CD4-positive, alpha-beta T cell treated with Interleukin-12 subunit alpha and Interleukin-12 subunit beta, for 1 hour (primary cell): ENCODE measurements at regions not wholly inside any gene's neighbourhood (a gene's known extent, or its start where the extent isn't known, plus 50 kb on each side); places are given as distances from the start of the nearest gene placed in this dataset.
"Not testable (repeated sequence)": the region's sequence is repeated elsewhere in the genome, so short reads cannot be mapped to it uniquely, and the experiment has no call there.

Experiments
- DNase-seq: peaks from one replicate; pipeline ENCODE4 v3.0.0-alpha.2; 2020

DNA sequence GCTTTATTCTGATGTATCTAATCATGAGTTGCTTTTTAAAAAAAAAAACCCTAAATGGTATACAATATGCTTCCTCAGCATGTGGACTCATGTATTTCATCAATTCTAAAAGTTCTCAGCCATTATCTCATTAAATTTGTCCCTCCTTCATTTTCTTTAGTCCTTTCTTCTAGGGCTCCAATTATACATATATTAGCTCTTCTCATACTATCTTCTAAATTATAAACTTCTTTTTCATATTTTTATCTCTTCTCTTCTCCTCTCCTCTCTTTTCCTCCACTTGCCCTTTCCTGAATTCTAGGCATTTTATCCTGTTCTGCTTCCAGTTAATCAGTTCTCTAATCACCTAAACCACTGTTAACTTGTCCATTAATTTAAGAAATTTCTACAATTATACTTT is 55.0 kb upstream of the IL33 start:
- DNase-seq = no peak

DNA sequence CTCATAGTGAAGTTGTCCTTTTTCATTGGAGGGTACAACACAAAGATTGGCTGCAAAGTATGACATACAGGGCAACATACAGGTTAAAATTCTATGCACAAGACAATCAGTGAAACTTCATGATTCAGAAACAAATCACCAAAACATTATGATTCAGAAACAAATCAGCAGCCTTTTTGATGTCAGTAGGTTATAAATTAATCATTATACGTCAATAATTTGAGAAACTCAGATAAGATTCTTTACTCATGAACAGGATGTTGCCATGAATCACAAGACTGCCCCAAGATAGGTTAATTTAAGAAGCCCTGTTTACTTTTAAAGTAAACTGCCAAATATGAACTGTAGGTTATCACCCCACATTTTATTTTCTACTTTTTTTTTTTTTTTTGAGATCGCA is 62.2 kb upstream of the IL33 start:
- DNase-seq = no peak

DNA sequence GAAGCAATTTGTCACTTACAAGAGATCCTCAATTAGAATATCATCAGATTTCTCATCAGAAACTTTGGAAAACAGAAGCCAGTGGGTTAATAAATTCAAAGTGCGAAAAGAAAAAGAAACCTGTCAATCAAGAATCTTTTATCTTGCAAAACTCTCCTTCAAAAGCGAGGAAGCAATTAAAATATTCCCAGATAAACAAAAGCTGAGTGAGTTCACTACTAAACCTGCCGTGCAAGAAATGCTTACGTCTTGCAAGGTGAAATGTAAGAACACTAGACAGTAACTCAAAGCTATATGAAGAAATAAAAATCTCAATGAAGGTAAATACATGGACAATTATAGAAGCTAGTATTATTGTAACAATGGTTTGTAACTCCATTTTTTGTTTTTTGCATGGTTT is 62.8 kb upstream of the IL33 start:
- DNase-seq = no peak

DNA sequence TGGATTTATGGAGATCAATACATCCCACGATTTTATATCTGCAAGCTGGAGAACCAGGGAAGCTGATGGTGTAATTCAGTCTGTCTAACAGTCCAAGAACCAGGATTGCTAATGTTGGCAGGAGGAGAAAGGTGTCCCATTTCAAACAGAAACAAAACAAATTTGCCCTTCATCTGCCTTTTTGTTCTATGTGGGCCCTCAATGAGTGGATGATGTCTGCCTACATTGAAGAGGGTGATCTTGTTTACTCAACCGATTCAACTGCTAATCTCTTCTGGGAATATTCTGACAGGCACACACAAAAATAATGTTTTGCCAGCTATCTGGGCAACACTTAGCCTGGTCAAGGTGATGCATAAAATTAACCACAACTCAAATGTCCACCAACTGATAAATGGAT is 65.1 kb upstream of the IL33 start:
- DNase-seq = no peak

DNA sequence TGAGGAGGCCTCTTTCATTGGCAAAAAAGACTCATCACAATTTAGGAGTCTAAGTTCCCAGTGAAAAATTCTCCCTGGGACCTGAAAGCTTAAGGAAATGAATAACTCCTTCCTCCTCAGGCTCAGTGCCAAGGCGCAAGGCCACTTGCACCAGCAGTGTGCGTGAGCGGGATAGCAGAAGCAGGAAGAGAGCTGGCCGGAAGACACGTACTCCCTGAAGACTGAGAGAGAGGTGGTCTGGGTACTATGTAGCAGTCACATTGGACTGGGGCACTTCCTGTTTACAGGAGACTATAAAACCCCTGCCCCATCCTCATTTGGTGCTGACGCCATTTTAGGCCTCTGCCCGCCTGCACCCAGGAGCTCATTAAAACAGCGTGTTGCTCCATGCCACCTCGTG is 66.3 kb upstream of the IL33 start:
- DNase-seq = no peak

DNA sequence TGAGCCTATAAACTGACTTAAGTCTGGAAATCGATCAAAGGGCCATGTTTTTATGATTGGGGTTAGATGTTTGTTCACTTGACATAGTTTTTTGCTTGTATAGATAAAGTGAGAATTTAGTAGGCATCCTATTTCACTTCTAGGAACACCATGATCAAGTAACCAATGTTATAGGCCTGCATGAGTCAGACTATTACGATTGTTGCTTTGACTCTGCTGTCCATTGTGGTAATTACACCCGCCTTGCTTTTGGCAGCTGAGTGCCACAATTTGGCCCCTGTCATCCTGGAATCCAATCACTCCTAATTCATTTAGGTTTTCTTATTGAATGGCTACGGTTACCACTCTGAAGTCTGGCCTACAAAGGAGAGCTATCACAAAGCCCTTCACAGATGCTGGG is 67.8 kb upstream of the IL33 start:
- DNase-seq = no peak

DNA sequence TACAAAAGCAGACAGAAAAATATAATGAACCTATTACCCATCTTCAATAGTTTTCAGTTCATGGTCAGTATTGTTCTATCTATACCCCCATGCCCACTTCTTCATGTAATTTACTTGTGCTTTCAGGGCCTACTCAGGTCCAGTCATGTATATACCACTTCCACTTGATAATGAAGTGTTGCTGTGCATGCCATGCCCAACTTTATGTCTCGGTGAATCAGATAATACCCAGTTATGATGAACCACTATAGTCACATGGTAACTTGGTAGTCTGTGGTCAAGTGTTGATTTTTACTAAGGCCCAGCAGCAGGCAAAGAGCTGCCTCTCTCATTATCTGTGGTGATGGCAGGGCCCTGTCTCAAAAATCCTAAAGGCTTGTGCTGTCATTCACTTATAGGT is 70.7 kb upstream of the IL33 start:
- no peak for DNase-seq

DNA sequence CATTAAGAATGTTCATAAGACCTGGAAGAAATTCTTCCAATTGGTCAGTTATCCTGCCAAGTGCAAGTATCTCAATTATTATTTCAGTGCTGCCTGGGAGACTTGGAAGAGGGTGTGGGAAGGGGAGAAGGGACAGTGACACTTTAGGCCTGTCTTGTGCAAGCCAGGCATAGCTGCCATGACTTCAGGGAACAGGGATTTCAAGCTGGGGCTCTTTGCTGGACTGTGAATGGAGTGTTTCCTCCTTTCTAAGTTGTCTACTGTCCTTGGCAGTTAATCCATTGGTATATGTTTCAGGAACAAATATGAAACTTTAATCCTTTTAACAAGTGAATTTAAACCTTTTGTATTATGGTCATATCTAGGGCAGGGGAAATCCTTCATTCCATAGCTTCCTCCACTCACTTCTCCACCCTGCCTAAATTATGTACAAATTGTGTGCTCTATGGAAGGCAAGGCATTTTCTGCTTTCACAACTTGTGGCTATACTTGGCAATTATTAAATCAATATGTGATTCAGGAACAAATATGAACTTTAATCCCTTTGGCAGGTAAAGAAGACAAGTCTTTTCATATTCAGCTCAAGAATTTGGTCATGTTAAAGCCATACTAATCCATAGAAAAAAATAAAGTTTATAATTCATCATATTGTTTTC is 72.7 kb upstream of the IL33 start:
- DNase-seq = no peak

DNA sequence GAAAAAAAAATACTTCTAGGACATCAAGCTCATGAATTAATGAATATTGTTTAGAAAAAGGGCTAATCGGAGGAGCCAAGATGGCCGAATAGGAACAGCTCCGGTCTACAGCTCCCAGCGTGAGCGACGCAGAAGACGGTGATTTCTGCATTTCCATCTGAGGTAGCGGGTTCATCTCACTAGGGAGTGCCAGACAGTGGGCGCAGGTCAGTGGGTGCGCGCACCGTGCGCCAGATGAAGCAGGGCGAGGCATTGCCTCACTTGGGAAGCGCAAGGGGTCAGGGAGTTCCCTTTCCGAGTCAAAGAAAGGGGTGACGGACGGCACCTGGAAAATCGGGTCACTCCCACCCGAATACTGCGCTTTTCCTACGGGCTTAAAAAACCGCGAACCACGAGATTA is 79.8 kb upstream of the IL33 start:
- DNase-seq = not testable (repeated sequence)

DNA sequence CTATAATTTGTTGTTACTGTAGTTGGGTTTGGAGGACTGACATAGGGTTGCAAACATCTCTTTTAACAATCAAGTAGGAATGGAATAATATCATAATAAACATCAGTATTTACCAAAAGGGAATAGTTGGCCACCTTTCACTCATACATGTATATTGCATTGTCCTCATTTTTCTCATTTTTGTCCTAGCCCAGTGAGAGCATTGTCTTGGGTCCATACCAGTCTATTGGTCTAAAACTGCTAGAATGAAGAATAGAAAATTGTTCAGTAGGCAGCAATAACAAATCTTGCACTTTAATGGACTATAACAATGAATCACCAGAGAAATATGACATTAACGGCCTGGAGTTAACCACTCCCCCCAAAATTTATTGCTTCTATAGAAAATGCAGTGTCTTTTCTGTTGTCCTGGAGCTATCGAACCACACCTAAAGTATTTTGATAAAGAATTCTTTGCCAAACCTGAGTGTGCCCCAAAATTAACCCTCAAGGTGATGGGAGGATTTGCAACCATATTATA is 80.9 kb upstream of the IL33 start:
- DNase-seq = no peak

DNA sequence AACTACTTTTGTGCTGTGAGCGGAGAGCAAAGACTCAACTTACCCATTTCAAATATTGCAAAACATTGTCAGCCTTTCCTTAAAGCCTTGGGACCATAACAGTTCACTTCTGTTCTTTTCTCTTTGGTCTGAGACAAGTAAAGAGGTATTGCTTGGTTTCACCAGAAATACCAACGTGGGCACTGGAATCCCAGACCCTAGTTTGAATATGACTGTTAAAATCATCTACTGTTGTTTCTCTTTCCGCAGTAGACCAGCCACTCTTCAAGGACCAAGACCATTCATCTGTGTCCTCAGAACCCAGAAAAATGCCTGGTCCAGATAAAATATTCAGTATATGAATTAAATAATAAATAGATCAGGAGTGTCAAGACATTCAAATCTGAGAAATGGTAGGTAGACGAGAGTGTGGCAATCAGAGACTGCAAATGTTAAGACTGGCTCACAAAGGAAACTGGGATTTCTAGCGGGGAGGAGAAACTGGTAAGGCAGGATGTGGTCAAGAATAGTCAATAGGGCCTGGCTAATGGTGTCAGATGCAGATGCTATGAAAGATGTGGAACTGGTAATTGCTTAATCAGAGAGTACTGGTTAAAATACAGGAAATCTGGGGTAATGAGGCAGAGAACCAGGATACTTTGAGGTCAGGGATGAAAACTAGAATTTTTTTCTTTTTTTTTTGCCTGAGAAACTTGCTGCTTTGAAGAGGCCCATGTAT is 82.1 kb upstream of the IL33 start:
- DNase-seq = no peak

DNA sequence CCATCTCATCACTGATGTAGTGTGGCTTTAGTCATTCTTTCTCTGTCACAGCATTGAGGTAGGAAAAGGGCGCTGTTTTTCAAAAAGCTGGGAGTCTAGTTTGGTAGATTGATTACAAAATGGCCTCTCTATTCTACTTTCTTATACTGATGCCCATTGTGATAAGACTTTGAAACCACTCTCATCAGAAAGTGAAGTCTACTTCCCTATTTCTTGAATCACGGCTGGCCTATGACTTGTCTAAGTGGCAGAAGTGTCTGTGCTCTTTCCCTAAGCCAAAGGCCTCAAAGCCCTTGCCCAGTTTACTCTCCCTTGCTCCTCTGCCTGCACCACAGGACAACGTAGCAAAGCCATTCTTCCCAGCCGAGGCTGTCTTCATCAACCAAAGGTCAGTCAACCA is 83.0 kb upstream of the IL33 start:
- no peak for DNase-seq

DNA sequence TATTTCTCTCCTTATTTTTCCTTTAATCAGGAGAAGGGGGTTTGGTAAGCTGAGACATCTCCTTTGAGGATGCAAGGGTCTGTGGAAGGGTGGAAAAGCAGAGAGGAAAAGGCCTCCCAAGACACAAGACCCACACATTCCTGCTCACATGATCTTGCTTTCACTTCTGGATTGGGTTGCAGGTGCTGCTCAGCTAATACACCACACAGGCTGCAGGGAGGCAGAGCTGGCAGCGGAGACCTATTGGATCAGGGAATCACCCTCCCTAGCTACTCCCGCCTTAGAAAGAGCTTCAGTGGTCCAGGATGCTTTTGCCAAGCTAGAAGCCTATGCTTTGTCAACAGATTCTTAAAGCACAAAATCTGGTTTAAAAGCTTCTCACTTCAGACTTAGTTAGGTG is 87.6 kb upstream of the IL33 start:
- no peak for DNase-seq

DNA sequence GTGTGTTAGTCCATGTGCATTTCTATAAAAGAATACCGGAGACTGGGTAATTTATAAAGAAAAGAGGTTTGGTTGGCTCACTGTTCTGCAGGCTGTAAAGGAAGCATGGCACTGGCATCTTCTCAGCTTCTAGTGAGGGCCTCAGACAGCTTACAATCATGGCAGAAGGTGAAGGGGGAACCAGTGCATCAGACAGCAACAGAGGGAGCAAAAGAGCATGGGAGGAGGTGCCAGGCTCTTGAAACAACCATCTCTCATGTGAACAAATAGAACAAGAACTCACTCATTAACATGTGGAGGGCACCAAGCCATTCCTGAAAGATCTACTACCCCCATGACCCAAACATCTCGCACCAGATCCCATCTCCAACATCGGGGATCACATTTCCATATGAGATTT is 89.2 kb upstream of the IL33 start:
- no peak for DNase-seq

DNA sequence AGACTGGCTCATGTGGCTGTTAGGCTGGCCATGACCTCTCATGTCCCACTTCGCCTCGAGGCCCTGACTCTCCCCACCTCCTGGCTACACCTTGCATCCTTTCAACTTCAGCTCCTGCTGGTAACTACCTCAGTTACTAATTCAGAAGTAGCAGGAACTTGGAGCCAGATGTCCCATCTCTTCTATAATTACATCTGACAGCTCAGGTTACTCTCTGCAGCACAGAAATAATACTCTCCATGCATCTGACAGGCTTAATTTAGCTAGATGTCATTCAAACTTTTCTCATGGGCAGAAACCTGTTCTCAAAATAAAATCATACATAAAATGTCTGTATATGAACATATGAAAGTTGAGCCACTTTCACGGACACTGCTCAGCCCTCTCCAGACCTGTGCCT is 92.2 kb upstream of the IL33 start:
- no peak for DNase-seq

DNA sequence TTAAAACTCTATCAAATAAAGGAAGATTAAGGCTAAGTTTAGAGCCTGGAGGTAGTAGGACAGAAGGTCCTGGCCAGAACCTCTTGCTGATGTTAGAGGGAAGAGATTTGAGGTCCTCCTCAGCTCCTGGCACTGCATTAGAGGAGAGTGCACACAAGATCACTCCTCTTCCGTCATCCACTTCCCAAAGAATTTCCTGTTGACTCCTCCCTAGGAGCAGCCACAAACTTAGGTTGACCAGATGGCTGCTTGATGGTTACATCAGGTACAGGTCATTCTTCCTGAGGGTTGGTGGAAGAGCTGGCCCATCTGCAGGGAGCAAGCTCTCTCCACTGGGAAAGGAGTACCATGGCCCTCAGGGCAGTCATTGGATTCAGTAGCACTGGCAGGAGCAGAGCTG is 93.9 kb upstream of the IL33 start:
- no peak for DNase-seq

DNA sequence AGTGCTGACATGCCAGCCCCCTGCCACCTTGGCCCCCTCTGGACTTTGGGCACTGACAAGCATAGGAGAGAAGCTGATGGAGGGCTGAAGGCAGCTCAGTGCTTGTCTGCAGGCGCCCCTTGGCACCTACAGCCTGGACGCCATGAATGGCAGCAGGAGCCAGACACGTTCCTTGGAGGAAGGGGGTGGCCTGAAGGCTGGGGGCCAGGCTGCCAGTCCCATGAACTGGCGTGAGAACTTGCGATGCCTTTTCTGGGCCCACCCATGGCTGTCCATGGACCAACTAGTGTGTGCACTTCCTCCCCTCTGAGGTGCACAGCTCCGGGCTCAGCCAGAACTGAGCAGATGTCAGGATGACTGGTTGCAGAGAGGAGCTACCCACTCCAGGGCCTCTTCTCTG is 99.0 kb upstream of the RANBP6 start:
- DNase-seq = no peak

DNA sequence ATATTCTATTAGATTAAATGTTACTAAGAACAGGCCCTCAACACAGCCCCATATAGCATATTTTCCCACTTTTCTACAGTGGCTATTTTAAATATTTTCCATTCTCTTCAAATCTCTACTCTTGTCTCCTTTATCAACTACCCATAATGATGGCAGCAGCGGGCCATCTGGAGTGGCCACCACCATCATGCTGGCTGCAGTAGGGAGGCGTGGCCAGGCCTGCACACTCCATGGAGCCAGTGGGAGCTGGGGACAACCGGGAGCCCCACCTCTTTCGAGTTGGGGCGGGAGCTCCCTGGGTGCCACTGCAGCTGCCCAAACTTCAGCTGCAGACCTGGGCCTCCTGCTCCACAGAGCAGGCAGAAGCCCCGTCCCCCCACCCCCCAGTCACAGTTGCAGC is 98.4 kb upstream of the RANBP6 start:
- no peak for DNase-seq

DNA sequence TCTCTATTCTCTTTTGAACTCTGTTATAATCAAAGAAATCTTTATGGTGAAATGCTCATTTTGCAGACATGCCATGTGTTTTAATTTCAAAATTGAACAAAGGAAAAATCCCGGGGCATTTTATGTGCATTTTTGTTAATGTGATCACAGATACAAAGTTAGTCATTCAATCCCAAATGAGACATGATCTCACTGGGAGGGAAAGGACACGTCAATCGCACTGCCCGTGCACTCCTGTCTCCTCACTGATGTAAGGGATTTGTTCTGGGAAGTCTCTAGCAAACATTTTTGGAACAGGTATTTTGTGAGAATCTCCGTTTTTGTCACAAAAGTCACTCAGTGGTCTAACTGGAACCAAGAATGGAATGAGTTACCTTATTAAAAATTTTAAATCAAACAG is 97.9 kb upstream of the RANBP6 start:
- no peak for DNase-seq

DNA sequence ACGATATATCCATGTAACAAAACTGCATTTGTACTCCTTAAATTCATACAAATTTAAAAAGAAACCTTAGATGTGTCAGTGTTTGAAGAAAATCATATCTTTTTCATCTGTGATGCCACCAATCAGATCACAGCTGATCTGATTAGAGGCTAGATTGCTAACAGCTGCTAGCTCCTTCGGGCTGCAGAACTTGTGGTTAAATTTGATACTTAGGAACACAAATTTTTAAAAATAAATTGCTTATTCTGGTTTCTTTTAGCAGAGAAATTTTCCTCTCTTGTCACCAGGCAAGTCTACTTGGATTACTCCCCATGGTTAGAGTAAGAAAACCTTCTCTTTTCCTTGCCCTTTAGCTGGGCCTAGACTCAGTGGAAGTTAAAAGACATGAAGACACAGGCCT is 94.6 kb upstream of the RANBP6 start:
- no peak for DNase-seq

DNA sequence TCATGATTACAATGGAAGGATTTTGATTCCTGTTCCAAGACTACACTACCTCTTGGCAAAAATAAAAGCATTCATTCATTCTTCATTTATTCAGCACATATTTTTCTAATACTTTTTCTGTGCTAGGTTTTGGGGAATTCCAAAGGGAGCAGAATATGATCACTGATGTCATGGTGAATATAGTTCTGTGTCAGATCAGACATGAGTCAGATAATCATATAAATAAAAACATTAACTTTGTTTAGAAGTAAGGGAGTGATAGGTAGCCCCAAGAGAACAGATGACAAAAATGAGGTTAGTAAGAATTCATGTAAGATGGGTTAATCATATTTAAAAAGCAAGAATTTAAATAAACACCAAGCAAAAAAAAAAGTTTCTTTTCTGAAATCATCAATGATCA is 94.1 kb upstream of the RANBP6 start:
- DNase-seq = no peak

DNA sequence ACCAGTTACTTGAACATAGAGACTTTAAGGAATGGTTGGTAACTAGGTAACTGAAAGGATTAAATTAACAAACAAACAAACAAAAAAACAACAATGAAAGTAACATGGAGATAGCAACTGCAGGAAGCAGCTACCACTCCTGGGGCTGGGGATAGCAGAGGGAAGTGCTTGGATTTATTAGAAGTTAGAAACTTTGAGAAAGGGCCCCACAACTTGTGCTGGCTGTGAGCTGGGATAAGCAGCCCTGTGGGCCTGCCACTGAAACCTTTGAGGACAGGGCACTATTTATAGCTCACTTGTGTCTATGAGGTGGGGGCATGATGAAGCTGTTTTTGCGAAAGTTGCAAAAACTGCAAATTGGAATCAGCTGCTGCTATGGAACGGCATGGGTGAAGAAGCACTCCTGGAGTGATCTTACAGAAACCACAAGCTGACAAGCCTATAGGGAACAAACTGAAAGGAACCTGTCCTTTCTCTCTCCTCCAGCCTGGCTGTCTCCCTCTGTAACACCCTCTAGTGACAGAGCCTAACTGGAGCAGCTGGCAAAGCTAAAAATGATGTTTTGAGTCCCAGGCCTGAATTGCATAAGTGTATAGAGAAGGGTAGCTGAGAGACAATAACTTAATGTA is 91.4 kb upstream of the RANBP6 start:
- DNase-seq = no peak

DNA sequence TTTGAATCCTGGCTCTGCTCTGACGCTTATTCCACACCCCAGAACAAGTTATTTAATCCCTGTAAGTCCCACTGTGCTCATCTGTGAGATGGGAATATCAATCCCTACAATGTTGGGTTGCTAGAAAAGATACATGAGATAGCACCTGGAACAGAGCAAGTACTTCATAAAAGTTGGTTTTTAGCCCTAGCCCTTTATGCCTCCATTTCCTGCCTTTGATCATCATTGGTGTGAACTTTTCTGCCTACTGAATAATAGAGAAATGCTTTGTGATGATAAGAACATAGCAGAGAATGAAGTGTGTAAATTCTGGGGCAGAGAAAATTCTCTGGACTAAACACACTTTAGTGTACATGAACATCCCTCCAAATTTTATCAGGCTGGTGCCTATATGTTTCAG is 90.3 kb upstream of the RANBP6 start:
- no peak for DNase-seq

DNA sequence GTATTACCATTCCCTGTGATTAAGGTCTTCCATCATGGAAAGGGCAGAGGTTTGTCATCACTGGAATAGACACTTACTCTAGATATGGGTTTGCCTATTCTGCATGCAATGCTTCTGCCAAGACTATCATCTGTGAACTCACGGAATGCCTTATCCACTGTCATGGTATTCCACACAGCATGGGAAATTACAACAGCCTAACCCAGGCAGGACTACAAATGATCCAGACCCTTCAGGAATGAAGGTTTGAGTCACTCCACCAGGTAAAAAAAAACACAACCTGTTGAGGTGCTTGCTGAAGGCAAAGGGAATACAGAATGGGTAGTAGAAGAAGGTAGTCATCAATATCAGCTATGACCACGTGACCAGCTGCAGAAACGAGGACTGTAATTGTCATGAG is 89.0 kb upstream of the RANBP6 start:
- not testable (repeated sequence) for DNase-seq

DNA sequence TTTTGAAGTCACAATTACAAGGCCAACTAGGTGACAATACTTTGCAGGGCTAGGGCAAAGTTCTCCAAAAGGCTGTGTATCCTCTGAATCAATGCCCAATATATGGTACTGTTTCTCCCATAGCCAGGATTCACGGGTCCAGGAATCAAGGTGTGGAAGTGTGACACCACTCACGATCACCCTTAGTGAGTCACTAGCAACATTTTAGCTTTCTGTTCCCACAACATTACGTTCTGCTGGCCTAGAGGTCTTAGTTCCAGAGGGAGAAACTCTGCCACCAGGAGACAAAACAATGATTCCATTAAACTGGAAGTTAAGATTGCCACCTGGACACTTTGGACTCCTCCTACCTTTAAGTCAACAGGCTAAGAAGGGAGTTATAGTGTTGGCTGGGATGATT is 88.5 kb upstream of the RANBP6 start:
- DNase-seq = not testable (repeated sequence)
